IPS DF 4.7 (cell line): ENCODE measurements at regions not wholly inside any gene's neighbourhood (a gene's known extent, or its start where the extent isn't known, plus 50 kb on each side); places are given as distances from the start of the nearest gene placed in this dataset.
"Not testable (repeated sequence)": the region's sequence is repeated elsewhere in the genome, so short reads cannot be mapped to it uniquely, and the experiment has no call there.

ENCODE experiments used
- DNase-seq: peaks from one replicate; pipeline ENCODE4 v3.0.0-alpha.2; 2013; ENCODE audit warnings: low spot score; ENCODE audit errors: extremely low read depth

DNA sequence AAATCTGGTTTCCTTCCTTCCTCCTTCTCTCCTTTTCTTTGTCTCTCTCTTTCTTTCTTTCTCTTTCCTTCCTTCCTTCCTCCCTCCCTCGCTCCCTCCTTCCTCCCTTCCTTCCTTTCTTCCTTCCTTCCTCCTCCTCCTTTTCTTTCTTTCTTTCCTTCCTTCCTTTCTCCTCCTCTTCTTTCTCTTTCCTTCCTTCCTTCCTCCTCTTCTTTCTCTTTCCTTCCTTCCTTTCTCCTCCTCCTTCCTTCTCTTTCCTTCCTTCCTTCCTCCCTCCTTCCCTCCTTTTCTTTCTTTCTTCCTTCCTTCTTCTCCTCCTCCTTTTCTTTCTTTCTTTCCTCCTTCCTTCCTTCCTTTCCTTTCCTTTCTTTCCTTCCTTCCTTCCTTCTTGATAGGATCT lies 61.2 kb downstream of the VIP start:
- no peak for DNase-seq

- no peak for DNase-seq
Observed at GRCh38 chr6:152815230-152815872, 64.8 kb downstream of the VIP start.

DNA sequence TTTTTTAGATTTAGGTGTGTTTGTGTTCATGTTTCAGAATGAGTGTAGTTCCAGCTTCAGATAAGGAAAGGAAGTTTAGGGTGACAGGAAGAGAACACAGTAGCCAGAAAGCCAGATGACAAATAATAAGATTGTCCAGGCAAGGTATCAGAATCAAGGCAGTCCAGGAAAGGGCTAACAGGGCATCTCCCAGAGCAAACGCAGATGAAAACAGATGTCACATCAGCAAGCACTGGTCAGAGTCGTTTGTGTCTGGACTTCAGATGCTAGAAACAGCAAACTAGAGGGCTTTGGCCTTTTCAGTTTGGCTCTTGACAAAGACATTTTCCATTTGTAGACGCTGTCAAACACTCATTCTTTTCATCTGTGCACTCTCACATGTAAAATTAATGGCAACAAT lies 65.5 kb downstream of the VIP start:
- no peak for DNase-seq

- no peak for DNase-seq
Observed at GRCh38 chr6:152821525-152821924, 70.9 kb downstream of the VIP start.

- DNase-seq: no peak
Observed at GRCh38 chr6:152824666-152825065, 74.1 kb downstream of the VIP start.

- DNase-seq: no peak
Observed at GRCh38 chr6:152828431-152828830, 77.8 kb downstream of the VIP start.

DNA sequence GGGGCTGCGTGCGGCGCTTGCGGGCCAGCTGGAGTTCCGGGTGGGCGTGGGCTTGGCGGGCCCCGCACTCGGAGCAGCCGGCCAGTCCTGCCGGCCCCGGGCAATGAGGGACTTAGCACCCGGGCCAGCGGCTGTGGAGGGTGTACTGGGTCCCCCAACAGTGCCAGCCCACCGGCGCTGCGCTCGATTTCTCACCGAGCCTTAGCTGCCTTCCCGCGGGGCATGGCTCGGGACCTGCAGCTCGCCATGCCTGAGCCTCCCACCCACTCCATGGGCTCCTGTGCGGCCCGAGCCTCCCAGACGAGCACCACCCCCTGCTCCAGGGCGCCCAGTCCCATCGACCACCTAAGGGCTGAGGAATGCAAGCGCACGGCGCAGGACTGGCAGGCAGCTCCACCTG lies 83.8 kb downstream of the VIP start:
- DNase-seq: not testable (repeated sequence)

GRCh38 chr6:152836523-152836922 lies 85.9 kb downstream of the VIP start:
- no peak for DNase-seq

GRCh38 chr6:152845421-152845820 lies 94.8 kb downstream of the VIP start:
- no peak for DNase-seq

- no peak for DNase-seq
Observed at GRCh38 chr6:152846825-152847224, 96.2 kb downstream of the VIP start.

DNA sequence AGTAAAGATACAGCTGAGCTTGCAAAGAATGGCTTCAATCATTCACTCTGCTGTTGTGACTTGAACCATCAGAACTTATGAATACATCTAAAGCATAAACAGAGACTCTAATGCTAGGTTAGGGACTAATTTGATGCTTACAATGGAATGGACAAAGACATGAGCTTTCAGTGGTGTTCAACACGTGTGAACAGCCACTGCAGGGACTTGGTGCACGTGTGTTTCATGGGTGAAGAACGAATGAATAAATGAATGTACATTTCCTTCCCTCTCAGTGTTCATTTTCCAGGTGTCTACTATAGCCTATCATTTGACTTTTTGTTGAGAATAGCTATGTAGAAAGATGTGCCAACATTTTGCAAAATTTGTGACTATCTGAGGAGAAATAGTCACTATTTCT lies 98.3 kb downstream of the VIP start:
- no peak for DNase-seq

DNA sequence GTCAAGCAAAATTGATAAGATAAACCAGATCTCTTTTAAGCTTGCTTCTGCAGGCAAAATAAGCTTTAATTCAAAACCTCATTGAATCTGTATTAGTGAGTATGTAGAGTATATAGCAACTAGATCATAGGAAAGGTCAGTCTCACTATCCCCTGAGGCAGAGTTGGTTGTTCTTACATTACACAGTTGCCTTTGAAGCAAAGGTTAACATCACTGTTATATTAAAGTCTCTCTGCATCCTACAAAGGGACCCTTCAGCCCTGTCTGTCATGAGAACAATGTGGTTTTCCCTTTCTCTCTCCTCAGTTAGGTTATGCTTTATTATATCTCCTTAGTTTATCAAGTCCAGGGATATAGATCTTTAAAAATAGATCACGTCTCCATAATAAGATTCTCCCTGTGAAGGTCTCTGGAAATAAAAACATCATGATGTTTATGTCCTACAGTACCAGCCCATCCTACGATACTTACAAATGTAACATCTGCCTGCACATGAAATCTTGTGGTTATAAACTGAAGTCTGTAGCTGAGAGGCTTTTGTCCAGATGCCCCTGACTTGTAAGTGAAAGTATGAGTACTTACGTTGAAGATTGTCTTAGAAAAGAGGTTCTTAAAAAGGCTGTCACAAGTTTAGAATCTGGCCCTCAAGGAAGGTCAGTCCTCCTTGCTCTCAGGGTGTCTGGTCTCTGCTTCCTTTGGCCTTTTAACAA lies 103.6 kb downstream of the VIP start:
- DNase-seq: no peak

- DNase-seq: no peak
Observed at GRCh38 chr6:152858141-152858540, 107.5 kb downstream of the VIP start.

GRCh38 chr6:152859225-152859624 lies 108.6 kb downstream of the VIP start:
- no peak for DNase-seq

DNA sequence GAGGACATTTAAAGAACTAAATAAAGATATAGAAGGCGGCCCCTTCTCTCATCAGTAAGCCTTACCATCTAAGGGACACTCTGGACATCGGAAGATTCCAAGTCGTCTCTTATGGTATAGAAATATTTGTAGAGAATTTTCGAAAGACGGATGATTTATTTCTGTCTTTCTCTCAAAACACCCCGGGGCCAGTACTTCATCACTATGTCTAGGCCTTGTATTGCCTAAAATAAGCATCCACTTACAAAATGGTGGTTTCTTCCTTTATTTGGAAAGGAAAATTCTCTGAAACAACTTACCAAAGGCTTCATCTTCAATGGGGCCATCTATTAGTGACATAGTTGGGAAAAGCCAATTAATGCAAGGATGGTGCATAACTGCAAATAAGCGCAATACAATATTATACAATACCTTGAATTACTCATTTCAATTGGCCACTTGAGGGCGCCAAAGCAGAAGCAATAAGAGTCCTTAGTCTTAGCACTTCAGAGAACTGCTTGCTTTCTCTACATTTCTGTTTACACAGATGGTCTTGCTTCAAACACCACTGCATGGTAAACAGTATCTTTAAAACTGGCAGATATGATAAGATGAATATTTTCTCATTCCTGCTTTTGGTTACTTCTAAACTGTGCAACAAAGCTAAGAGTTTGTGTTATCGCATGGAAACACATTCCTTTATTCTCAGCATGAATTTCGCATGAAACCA lies 113.2 kb downstream of the VIP start:
- peak; percentile 19 for DNase-seq

DNA sequence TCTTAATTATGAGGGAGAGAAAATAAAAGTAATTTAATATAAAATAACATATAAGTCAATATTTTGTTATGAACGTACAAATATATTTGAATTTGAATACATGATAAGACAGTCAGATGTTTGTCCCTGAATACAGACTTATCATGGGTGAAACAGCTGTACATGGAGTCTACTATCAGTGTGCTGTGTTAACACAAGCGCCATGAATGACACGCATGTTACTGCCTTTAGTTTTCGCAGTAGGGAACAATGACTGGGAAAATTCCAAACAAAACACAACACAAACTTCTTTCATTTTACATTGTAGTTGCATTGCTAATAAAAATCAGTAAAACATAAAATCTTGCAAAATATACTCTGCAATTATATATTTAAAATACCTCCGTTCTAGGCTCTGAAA lies 108.6 kb downstream of the FBXO5 start:
- DNase-seq: no peak

DNA sequence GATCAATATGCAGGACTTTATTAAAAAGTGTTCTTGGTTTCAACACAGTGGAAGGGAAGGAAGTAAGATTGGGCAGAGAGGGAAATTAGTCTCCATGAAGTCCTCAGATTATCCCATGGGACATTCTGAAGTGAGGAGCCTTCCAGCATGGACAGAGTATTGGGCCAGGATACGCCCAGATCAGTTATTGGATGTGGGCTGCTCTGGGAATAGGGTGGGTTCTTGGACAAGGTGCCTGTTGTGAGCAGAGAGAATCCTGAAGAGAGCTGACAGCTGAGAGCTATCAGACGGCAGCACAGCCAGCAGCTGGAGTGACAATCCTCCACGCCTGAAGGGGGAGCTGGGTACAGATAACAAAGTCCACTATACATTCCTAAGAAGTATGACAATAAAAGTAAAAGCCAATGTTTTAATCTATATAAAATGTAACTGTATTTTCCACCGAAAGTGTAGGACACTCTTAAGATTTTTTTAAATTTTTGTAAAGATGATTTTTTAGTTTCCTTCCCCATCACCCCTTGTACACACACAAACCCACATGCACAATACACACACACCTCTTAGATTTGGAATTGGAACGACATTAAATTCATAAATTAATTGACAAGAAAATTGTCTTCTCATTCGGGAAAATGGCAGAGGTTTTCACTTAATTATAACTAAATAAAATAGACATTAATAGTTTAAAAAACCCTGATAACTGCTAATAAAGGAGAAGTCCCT lies 107.8 kb downstream of the FBXO5 start:
- no peak for DNase-seq

GRCh38 chr6:152879681-152880080 lies 103.2 kb downstream of the FBXO5 start:
- DNase-seq: no peak

DNA sequence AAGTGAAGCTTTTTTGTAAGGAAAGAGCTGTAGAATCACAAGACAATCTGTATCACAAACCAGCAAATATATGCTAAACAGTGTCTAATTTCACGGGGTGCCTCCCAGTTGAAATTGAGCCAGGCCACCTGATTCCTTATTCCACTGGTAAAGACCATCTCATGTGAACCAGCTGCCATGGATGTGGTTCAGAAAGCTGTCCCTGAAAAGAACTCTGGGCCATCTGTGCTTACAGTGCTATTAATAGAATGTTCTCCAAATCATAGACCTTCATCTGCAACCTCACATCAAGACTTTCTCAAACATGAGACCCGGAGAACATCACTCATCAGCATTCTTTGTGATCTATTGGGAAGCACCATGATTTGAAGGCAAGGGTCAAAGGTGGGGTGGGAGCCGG lies 89.7 kb downstream of the FBXO5 start:
- DNase-seq: no peak

- no peak for DNase-seq
Observed at GRCh38 chr6:152896923-152897322, 85.9 kb downstream of the FBXO5 start.

- DNase-seq: peak; percentile 49
Observed at GRCh38 chr6:152897807-152898399, 84.9 kb downstream of the FBXO5 start.

- no peak for DNase-seq
Observed at GRCh38 chr6:152904678-152905077, 78.2 kb downstream of the FBXO5 start.
